Immature natural killer cell (primary cell): ENCODE measurements at regions not wholly inside any gene's neighbourhood (a gene's known extent, or its start where the extent isn't known, plus 50 kb on each side); places are given as distances from the start of the nearest gene placed in this dataset.

Experiments used
- DNase-seq, 3 donors: peaks; one replicate each; pipeline ENCODE4 v3.0.0; 2022; ENCODE audit warnings: mixed read lengths in 1 of 3
- H3K27ac Mint-ChIP-seq, 6 donors: one replicate each; pipeline ENCODE4 v1.8.0; 2020; ENCODE audit warnings: mixed read lengths in 6 of 6, mild to moderate bottlenecking in 5 of 6, inconsistent platforms in 4 of 6, moderate library complexity in 3 of 6
- H3K27me3 Mint-ChIP-seq, 3 donors: one replicate each; pipeline ENCODE4 v1.8.0; 2020 to 2021; ENCODE audit warnings: low read depth in 3 of 3, mild to moderate bottlenecking in 3 of 3, mixed read lengths in 3 of 3, moderate library complexity in 3 of 3, inconsistent platforms in 1 of 3
- H3K36me3 Mint-ChIP-seq, 3 donors: one replicate each; pipeline ENCODE4 v1.8.0; 2020; ENCODE audit warnings: mixed read lengths in 3 of 3, inconsistent platforms in 2 of 3, mild to moderate bottlenecking in 2 of 3
- H3K4me1 Mint-ChIP-seq, 2 donors: one replicate each; pipeline ENCODE4 v1.8.0; 2020; ENCODE audit warnings: inconsistent platforms in 2 of 2, mild to moderate bottlenecking in 2 of 2, mixed read lengths in 2 of 2, moderate library complexity in 1 of 2
- H3K4me3 Mint-ChIP-seq, 5 donors: one replicate each; pipeline ENCODE4 v1.8.0; 2020; ENCODE audit warnings: mild to moderate bottlenecking in 5 of 5, mixed read lengths in 5 of 5, inconsistent platforms in 3 of 5, moderate library complexity in 3 of 5
- H3K9me3 Mint-ChIP-seq, 6 donors: one replicate each; pipeline ENCODE4 v1.8.0; 2020; ENCODE audit warnings: mild to moderate bottlenecking in 6 of 6, mixed read lengths in 6 of 6, inconsistent platforms in 4 of 6, moderate library complexity in 3 of 6

DNA sequence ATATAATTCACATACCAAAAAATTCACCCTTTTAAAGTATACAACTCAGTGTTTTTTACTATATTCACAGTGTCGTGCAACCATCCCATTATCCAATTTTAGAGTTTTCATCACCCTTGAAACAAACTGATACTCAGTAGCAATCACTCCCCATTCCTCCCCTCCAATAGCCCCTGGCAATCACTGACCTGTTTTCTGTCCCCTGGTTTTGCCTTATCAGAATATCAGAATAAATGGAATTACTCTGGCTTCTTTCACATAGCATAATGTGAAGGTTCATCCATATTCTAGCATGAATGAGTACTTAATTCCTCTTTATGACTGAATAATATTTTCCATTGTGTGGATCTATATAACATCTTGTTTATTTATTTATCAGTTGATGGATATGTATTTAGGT lies 153.2 kb downstream of the AASDH start:
- peaks cover 0 to 2% (median 0%) of the 10 kb centered on the region in 6 donors for H3K9me3 Mint-ChIP-seq
- H3K4me3 Mint-ChIP-seq = no peak overlapping the region

DNA sequence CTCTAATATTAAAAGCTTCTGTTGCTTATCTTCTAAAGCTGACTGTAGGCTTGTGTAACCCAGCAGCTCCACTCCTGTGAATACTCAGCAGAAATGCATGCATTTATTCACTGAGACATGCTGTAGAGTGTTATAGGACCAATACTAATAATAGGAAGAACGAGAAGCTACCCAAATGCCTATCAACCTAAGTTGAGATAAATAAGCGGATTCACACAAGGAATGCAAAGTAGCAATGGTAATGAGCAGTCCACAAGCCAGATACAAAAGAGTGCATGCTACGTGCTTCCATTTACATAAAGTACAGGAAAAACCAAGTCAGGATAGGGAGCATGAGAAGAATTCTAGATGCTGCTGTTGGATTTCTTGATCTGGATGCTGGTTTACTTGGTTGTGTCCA lies 155.9 kb downstream of the AASDH start:
- H3K4me1 Mint-ChIP-seq = no peaks in the 10 kb centered on the region
- peaks cover 0 to 2% (median 0%) of the 10 kb centered on the region in 6 donors for H3K9me3 Mint-ChIP-seq
- H3K27ac Mint-ChIP-seq = no peak overlapping the region
- no peaks in the 10 kb centered on the region for H3K36me3 Mint-ChIP-seq
- H3K4me3 Mint-ChIP-seq = no peak overlapping the region
- no peak for DNase-seq
- H3K27me3 Mint-ChIP-seq = peaks cover 0 to 11% (median 2%) of the 10 kb centered on the region in 3 donors

More for the DNA sequence above, 153.2 kb downstream of the AASDH start:
- DNase-seq = no peak
- H3K27me3 Mint-ChIP-seq = peaks cover 0 to 8% (median 2%) of the 10 kb centered on the region in 3 donors
- H3K36me3 Mint-ChIP-seq = no peaks in the 10 kb centered on the region
- H3K27ac Mint-ChIP-seq = no peak overlapping the region
- no peaks in the 10 kb centered on the region for H3K4me1 Mint-ChIP-seq

DNA sequence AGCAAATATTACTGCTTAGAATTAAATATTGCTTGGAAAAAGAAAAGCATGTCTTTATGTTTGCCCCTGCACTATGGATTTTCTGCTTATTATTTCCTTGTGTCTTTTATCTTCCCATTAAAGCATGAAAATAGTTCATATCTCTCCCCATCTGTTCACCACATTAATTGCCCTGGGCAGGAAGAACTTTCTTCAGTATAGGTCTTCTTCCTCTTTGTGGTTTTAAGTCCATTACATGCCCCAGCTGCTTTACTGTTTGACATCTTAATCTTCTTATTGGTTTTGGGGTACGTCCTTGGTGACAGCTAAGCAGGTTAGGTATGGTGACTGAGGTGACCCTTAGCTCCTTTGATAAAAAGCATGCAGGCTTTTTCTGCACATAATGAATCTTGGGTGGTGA lies 157.3 kb downstream of the AASDH start:
- no peak overlapping the region for H3K27ac Mint-ChIP-seq
- DNase-seq = no peak
- H3K36me3 Mint-ChIP-seq = no peaks in the 10 kb centered on the region
- peaks cover 0 to 2% (median 0%) of the 10 kb centered on the region in 6 donors for H3K9me3 Mint-ChIP-seq
- peaks cover 0 to 11% (median 2%) of the 10 kb centered on the region in 3 donors for H3K27me3 Mint-ChIP-seq
- H3K4me1 Mint-ChIP-seq = no peaks in the 10 kb centered on the region
- H3K4me3 Mint-ChIP-seq = no peak overlapping the region

DNA sequence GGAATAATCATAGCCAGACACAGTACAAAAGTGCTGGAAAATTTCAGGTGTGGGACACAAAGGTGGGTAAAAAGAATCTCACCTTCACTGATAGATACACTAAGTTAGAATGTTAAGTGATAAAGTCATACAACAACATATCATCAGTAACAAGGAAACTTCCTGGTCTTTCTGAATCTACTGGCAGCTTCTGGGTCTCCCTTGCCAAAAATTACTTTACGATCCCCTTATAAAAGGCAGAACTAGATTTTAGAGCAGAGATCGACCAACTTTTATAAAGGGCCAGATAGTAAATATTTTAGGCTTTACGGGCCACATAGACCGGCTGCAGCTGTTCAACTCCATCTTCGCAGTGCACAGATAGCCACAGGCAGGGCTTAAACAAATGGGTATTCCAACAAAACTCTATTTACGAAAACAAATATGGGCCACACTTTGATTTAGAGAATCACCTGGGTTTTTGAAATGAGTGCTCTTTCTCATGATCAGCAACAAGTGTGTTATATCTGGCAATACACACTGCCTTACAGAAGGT lies 159.9 kb downstream of the AASDH start:
- no peaks in the 10 kb centered on the region for H3K36me3 Mint-ChIP-seq
- H3K27me3 Mint-ChIP-seq = peaks cover 0 to 8% (median 0%) of the 10 kb centered on the region in 3 donors
- no peaks in the 10 kb centered on the region for H3K4me1 Mint-ChIP-seq

GRCh38 chr4:56226579-56226978 lies 160.7 kb downstream of the AASDH start:
- Mint-ChIP-seq H3K36me3 (no peaks in the 10 kb centered on the region), H3K9me3 (peaks cover 0 to 2% (median 0%) of the 10 kb centered on the region in 6 donors), H3K27me3 (peaks cover 0 to 4% (median 0%) of the 10 kb centered on the region in 3 donors), H3K27ac (no peak overlapping the region), H3K4me1 (no peaks in the 10 kb centered on the region), H3K4me3 (no peak overlapping the region)
- no peak for DNase-seq

More for the DNA sequence above, 159.9 kb downstream of the AASDH start:
- no peak overlapping the region for H3K27ac Mint-ChIP-seq
- no peak for DNase-seq
- peaks cover 0 to 2% (median 0%) of the 10 kb centered on the region in 6 donors for H3K9me3 Mint-ChIP-seq
- no peak overlapping the region for H3K4me3 Mint-ChIP-seq

DNA sequence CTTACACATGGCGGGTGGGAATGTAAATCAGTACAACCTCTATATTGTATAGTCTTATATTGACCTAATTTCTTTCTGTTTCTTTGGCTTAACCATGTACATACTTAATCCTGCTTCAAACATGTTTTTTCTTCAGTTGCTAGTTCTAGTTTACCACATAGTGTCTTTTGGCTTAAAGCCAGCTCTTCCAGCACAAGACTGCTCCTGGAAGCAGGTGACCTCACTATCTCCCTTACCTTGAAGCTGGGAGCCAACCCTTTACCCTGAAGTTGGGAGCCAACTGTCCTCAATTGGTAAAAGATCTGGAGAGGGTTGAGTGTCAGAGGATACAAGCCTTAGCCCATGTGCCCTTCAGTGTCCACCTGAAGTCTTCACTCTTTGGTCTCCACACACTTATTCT lies 162.7 kb downstream of the AASDH start:
- Mint-ChIP-seq H3K4me1 (no peaks in the 10 kb centered on the region), H3K27me3 (peaks cover 0 to 9% (median 0%) of the 10 kb centered on the region in 3 donors), H3K36me3 (no peaks in the 10 kb centered on the region), H3K9me3 (peaks cover 0 to 2% (median 0%) of the 10 kb centered on the region in 6 donors), H3K4me3 (no peak overlapping the region), H3K27ac (no peak overlapping the region)
- no peak for DNase-seq

- no peaks in the 10 kb centered on the region for H3K4me1 Mint-ChIP-seq
- H3K36me3 Mint-ChIP-seq = no peaks in the 10 kb centered on the region
- no peak overlapping the region for H3K27ac Mint-ChIP-seq
- peaks cover 0 to 8% (median 0%) of the 10 kb centered on the region in 3 donors for H3K27me3 Mint-ChIP-seq
- no peak overlapping the region for H3K4me3 Mint-ChIP-seq
- H3K9me3 Mint-ChIP-seq = peaks cover 0 to 2% (median 0%) of the 10 kb centered on the region in 6 donors
- DNase-seq = no peak
Measured at GRCh38 chr4:56222514-56222913, 164.8 kb downstream of the AASDH start.

DNA sequence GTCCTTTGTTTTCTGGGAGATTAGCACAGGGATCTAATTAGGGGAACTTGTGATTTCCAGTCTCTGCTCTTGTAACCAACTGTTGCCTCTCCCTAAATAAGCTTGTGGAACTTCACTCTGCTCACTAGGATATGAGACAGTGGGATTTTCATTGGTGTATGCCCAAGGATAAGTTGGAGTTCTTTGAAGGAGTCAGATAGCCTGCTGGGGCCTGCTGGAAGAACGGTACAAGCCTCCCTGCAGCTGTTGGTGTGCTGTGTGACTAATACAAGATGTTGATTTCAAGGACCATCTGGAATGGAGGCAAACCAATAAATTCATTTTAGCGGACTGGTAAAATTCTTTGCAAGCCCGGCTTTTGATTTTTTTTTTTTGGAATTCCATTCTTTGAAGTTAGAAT lies 167.0 kb downstream of the AASDH start:
- Mint-ChIP-seq H3K4me3 (no peak overlapping the region), H3K27ac (no peak overlapping the region), H3K9me3 (peaks cover 0 to 1% (median 0%) of the 10 kb centered on the region in 6 donors), H3K36me3 (no peaks in the 10 kb centered on the region), H3K4me1 (no peaks in the 10 kb centered on the region), H3K27me3 (peaks cover 0 to 5% (median 0%) of the 10 kb centered on the region in 3 donors)
- DNase-seq = no peak

DNA sequence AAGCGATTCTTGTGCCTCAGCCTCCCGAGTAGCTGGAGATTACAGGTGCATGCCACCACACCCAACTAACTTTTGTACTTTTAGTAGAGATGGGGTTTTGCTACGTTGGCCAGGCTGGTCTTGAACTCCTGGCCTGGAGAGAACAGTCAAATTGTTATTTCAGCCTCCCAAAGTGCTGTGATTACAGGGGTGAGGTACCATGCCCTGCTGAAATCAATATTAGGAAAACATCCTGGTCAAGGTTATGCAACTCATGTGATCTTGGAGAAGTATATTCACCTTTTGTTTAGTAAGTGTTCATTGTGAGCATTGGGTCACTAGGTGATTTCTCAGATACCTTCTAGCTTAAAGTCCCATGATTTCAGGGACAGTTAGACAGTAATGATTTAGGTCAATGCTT lies 167.8 kb downstream of the AASDH start:
- DNase-seq = no peak
- Mint-ChIP-seq H3K36me3 (no peaks in the 10 kb centered on the region), H3K9me3 (no peaks in the 10 kb centered on the region), H3K4me3 (no peak overlapping the region), H3K4me1 (no peaks in the 10 kb centered on the region), H3K27me3 (peaks cover 0 to 5% (median 0%) of the 10 kb centered on the region in 3 donors), H3K27ac (no peak overlapping the region)

- peaks cover 0 to 5% (median 0%) of the 10 kb centered on the region in 3 donors for H3K27me3 Mint-ChIP-seq
- no peak for DNase-seq
- H3K4me3 Mint-ChIP-seq = no peak overlapping the region
- peaks cover 0 to 5% (median 0%) of the 10 kb centered on the region in 3 donors for H3K36me3 Mint-ChIP-seq
- H3K27ac Mint-ChIP-seq = no peak overlapping the region
- no peaks in the 10 kb centered on the region for H3K9me3 Mint-ChIP-seq
- no peaks in the 10 kb centered on the region for H3K4me1 Mint-ChIP-seq
Measured at GRCh38 chr4:56218230-56218895, 168.9 kb downstream of the AASDH start.

GRCh38 chr4:56217343-56217890 lies 169.9 kb downstream of the AASDH start:
- Mint-ChIP-seq H3K36me3 (peaks cover 0 to 5% (median 0%) of the 10 kb centered on the region in 3 donors), H3K27ac (no peak overlapping the region), H3K9me3 (peaks cover 0 to 2% (median 0%) of the 10 kb centered on the region in 6 donors), H3K4me1 (no peaks in the 10 kb centered on the region), H3K4me3 (no peak overlapping the region), H3K27me3 (peaks cover 0 to 5% (median 0%) of the 10 kb centered on the region in 3 donors)
- no peak for DNase-seq

DNA sequence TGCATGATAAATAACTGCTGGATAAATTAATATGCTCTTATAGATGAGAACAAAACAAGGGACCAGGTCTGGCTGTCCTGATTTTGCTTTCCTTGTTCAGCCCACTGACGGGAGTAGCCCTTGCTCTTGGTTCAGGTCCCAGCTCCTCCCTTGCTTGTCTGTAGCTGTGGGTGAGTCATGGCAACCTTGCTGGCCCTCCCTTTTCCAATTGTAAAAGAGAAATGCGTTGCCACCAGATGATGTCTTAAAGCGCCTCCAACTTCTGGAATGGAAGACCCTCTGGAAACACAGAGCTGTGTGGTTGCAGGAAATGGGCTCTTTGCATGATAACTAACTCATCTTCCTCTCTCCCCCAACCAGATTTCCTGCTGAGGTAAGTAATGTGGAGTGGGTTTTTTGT lies 171.4 kb downstream of the AASDH start:
- no peak overlapping the region for H3K4me3 Mint-ChIP-seq

GRCh38 chr4:56215141-56215783 lies 172.0 kb downstream of the AASDH start:
- Mint-ChIP-seq H3K4me1 (no peaks in the 10 kb centered on the region), H3K9me3 (peaks cover 0 to 6% (median 0%) of the 10 kb centered on the region in 6 donors), H3K36me3 (peaks cover 0 to 5% (median 0%) of the 10 kb centered on the region in 3 donors), H3K27me3 (peaks cover 0 to 4% (median 0%) of the 10 kb centered on the region in 3 donors), H3K27ac (no peak overlapping the region), H3K4me3 (no peak overlapping the region)
- DNase-seq = no peak

More for the DNA sequence above, 171.4 kb downstream of the AASDH start:
- DNase-seq = no peak
- Mint-ChIP-seq H3K27ac (no peak overlapping the region), H3K36me3 (peaks cover 0 to 5% (median 0%) of the 10 kb centered on the region in 3 donors), H3K9me3 (peaks cover 0 to 4% (median 0%) of the 10 kb centered on the region in 6 donors), H3K27me3 (peaks cover 0 to 7% (median 0%) of the 10 kb centered on the region in 3 donors), H3K4me1 (no peaks in the 10 kb centered on the region)

DNA sequence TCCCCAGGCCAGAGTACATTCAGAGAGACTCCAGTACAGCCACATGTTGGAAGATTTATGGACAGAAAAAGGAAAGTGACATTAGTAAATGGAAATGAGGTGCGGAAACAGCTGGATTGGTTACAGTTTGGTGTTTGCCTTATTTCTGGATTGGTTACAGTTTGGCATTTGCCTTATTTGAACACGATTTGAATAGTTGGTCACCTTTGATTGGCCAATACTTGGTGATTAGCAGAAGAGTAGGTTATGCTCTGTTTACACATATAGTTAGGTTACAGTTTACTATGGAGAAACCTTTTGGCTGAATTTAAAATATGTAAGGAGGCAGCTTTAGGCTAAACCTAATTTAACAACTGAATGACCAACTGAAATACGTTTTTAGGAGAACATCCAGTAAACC lies 173.7 kb downstream of the AASDH start:
- no peak for DNase-seq
- Mint-ChIP-seq H3K27ac (no peak overlapping the region), H3K27me3 (peaks cover 0 to 8% (median 0%) of the 10 kb centered on the region in 3 donors), H3K4me1 (no peaks in the 10 kb centered on the region), H3K9me3 (peaks cover 0 to 6% (median 0%) of the 10 kb centered on the region in 6 donors), H3K36me3 (peaks cover 0 to 5% (median 0%) of the 10 kb centered on the region in 3 donors), H3K4me3 (no peak overlapping the region)
